NCI-H2081 treated with DMSO at 0.1 percent for 48 hours (cell line): ENCODE measurements at regions not wholly inside any gene's neighbourhood (a gene's known extent, or its start where the extent isn't known, plus 50 kb on each side); places are given as distances from the start of the nearest gene placed in this dataset.

Source experiments
- DNase-seq: peaks from one replicate; lab custom pipeline; 2025; lab: John Stamatoyannopoulos, UW

DNA sequence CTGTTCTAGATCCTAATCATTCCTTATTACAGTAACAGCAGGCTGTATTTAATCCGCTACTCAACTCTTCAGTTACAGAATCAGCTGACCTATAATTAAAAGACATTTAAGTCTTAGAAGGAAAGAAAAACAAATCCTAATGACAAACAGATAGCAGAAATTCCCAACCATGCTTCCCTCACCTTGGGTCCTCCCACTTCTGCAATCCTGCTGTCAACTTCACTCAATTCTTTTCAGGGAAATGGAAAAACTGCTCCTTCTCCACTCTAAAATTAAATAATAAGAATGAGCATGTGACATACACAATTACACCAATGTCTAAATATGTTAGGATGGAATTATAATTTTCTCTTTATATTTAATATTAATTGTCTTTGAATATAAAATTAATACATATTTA lies 182.6 kb upstream of the LYPLAL1 start:
- no peak for DNase-seq

DNA sequence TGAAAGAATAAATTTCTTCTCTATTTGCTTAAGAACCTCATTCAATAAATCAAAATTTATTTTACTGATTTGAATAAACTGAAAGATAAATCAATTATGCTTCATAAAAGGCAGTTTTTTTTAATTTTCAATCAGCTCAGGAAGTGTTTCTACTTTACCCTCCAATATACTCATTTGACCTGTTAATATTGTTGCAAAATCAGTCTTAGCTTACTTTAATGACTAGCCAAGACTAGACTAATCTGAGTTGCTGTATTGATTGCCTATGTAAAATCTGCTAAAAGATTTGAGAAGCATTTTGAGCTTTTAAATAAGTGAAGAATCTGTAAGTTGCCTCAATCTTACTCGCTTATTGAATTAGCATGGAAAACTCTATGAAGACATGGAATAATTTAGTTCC lies 179.1 kb upstream of the LYPLAL1 start:
- DNase-seq = no peak

DNA sequence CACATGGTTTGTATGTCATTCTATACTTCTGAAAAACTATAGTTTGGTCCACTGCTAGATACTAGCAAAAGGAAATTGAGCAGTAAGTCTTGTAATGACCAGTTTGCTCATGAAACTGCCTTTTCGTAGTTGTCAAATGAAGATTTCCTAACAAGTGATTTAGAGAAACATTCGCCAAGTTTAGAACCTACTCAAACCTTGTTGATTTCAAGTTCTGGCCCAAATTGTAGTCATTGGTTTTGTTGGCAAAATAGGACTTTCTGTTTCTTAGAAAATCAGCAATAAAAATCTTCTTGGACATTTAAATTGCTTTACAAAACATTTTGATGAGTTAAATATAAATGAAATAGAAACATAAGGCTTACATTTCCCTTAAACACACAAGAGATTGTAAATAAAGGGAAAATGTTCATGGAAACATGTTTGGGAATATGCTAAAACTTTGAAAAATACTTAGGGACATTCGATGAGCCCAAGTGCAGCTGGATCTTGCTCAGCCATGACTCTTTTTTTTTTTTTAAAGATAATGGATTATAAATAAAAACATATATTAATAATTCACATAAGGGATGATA lies 178.5 kb upstream of the LYPLAL1 start:
- no peak for DNase-seq

GRCh38 chr1:218996362-218996761 lies 177.3 kb upstream of the LYPLAL1 start:
- no peak for DNase-seq

DNA sequence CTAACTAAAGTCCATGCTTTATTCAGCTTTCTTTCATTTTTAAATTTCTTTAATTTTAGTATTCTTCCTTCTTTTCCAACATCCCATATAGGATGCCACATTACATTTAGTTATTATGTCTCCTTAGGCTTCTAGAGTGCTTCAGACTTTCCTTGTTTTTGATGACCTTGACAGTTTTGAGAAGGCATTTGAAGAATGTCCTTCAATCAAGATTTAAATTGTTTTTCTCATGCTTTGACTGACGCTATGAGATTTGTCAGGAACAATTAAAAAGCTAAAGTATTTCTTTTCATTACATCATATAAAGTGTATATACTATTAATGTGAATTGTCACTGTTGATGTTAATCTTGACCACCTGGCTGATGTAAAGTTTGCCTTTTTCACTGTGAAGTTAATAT lies 173.7 kb upstream of the LYPLAL1 start:
- no peak for DNase-seq

- no peak for DNase-seq
Measured at GRCh38 chr1:219000631-219001030, 173.0 kb upstream of the LYPLAL1 start.

- DNase-seq = no peak
Measured at GRCh38 chr1:219010720-219011119, 163.0 kb upstream of the LYPLAL1 start.

DNA sequence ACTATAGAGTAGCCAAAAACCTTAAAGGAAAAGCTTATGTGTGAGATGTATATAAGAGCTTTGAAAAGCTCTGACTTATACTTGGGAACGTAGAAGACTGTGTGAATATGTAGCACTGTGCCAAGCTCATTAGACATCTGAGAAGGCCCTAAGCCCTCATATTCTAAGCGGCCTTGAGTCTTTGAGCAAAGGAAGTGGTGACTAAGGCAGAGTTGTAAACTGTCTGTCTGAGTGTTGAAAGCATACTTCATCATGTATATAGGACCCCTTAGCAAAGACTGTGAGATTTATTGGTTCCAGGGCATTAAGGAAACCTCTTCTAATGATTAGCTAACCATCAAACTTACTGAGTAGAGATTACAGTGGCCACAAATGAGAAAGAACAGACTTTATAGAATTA lies 153.3 kb upstream of the LYPLAL1 start:
- no peak for DNase-seq

- no peak for DNase-seq
Measured at GRCh38 chr1:219020846-219021245, 152.8 kb upstream of the LYPLAL1 start.

DNA sequence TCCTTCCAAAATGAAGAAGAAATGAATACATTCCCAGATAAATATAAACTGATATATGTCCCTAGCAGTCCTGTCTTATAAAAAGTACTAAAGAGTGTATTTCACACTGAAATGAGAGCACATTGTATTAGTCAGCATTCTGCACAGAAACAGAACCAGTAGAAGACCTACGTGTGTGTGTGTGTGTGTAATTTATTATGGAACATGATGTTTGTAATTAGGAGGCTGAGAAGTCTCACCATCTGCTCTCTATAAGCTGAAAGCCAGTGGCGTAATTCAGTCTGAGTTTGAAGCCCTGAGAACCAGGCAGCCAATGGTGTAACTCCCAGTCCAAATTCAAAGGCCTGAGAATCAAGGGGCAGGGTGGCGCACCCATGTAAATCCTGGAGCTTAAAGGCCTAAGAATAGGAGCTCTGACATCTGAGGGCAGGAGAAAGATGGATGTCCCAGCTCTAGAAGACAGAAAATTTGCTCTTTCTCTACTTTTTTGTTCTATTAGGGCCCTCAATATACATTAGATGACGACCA lies 146.5 kb upstream of the LYPLAL1 start:
- DNase-seq = no peak

- DNase-seq = no peak
Measured at GRCh38 chr1:219031809-219032208, 141.9 kb upstream of the LYPLAL1 start.

DNA sequence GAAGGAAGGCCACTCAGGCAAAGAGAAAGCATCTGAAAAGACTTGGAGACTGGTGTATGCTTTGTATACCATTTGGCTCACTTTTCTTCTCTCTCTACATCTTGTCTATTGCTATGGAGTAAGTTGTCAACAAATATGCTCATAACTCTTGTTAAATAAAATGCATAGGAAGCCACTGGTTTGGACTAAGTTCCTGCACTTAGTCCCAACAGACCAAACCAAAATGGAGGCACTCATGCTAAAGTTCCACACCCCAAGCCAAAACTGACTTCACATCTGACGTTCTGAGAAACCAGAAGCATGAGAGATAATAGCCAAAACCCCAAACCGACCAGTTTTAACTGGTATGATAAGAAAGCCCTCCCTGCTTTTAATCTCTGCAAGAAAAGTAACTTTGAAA lies 135.3 kb upstream of the LYPLAL1 start:
- DNase-seq = no peak

DNA sequence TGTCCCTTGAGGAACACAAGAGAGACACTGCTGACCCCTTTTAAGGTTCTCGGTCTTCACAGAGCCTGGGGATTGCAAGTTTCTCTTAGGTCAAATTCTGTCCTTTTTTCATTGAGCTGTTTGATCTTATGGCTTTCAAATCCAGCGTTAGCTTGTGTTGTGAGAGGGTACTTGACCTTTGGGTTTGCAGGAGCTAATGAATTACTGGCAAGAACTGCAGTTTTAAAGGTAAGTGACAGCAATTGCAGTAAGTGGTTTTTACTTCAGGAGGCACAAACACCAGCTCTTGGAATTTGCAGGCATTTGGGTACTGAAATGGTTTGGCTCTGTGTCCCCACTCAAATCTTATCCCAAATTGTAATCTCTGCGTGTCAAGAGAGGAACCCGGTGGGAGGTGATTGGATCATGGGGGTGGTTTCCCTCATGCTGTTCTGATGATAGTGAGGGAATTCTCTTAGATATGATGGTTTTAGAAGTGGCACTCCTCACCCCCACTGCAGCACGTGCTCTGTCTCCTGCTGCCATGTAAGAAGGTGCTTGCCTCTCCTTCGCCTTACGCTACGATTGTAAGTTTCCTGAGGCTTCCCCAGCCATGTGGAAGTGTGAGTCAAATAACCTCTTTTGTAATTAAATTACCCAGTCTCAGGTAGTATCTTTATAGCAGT lies 134.5 kb upstream of the LYPLAL1 start:
- DNase-seq = no peak

- DNase-seq = no peak
Measured at GRCh38 chr1:219039682-219040154, 134.0 kb upstream of the LYPLAL1 start.

DNA sequence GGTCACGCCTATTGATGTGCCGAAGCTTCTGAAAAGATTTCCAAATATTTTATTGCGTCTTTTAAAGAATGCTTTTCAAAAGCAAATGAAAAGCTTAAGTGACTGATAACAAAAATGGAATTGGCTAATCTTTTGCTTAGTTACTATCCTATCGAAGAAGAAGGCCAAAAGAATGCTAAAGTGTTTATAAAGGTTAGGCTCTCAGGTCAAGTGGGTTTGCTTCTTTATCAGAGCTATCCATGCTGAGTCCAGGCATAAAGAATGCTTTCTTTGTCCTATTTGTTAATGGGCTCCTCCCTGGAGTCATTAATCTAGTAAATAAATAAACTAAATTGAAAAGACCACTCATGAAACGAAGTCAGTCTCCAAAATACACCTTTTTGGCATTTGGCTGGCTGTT lies 133.4 kb upstream of the LYPLAL1 start:
- no peak for DNase-seq

DNA sequence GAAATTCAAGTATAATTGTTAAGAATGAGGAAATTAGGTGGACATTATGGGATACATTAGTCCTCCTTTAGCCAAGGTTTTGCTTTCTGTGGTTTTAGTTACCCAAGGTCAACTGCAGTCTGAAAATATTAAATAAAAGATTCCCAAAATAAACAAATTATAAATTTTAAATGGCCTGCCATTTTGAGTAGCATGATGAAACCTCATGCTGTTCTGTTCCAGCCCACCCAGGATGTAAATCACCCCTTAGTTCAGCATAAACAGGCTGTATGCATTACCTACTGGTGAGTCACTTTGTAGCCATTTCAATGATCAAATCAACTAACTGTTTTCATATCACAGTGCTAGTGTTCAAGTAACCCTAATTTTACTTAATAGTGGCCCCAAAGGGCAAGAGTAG lies 132.5 kb upstream of the LYPLAL1 start:
- no peak for DNase-seq

DNA sequence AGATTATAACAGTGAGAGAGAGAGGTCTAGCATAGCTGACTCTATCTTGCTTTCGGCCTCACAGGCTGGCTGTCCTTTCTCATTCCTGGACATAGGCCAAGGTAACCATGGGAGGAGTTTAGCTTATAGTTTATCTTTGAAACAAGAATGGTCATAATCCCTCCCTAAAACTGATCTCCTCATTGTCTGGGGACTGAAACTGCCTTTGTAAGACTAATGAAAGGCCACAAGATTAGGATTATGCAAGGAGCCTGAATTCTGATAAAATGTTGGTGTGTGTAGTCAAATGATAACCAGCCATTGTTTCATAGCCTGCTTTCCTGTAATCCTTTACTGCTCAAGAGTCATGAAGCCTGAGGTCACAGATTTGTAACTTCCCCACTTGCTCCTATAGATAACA lies 131.9 kb upstream of the LYPLAL1 start:
- DNase-seq = no peak

- DNase-seq = no peak
Measured at GRCh38 chr1:219042769-219043168, 130.9 kb upstream of the LYPLAL1 start.

DNA sequence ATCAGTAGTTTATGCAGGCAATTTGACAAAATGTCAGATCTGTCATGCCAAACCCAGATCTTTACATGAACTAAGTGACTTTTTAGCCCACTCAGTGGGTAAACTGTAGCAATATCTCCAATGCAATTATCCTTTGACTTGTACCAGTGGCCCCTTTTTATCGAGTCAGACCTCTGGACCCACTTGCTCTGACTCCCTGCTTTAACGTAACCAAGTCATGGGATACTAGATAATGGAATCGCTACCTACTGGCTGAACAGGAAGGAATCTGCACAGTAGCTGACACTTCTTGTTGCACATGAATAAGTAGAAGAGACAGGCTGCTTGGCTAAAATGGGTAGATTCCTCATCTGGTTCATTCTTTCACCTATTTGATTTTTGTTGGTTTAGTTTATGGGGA lies 128.4 kb upstream of the LYPLAL1 start:
- no peak for DNase-seq

DNA sequence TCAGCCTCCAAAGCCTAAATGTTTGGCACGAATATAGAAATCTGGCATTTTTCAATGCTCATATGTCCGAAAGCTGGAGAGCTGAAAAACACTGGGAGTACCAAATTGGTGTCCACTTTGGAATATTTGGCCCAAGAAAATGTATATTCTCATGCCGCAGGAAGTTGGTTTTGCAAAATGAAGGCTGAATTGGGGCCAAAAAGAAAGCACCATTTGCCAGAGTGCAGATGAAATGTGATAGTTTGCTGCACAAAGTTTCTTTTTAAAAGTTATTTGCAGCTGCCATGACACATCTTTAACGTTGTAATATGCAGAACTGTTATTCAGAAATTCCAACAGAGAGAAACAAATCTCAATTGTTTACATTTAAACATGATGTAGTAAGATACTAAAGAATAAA lies 124.2 kb upstream of the LYPLAL1 start:
- DNase-seq = no peak

DNA sequence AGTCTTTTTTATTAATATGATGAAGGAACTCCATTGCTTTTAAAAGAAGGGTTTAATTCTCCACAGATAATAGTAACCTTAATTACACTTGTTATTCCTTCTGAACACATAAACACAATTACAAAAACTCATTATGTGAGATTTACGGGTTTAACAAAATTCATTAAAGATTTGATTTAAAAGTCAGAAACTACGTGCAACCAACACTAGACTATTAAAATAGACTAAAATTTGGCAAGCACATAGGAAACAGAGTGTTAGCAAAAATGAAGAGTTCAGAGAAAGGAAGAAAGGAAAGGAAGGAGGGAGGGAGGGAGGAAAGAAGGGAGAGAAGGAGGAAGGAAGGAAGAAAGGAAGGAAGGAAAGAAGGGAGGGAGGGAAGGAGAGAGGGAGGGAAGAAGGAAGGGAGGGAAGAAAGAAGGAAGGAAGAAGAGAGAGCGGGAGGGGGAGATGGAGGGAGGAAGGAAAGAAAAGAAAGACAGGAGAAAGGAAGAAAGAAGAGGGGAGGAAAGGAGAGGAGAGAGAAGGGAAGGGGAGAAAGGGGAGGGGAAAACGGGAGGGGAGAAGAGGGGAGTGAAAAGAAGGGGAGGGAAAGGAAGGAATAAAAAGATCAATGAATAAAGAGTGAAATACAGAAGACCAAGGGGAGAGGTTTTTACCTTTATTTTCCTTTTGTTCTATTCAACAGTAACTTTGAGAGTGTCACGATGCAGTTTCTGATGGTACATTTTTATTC lies 123.4 kb upstream of the LYPLAL1 start:
- no peak for DNase-seq

GRCh38 chr1:219050822-219051125 lies 122.9 kb upstream of the LYPLAL1 start:
- no peak for DNase-seq

GRCh38 chr1:219051547-219051946 lies 122.1 kb upstream of the LYPLAL1 start:
- no peak for DNase-seq
